Stimulated activated CD4-positive, alpha-beta T cell treated with anti-CD3 and anti-CD28 coated beads, Interleukin-12 subunit alpha, Interleukin-12 subunit beta, amount 100 ng/mL, for 4 hours (primary cell): ENCODE measurements at regions not wholly inside any gene's neighbourhood (a gene's known extent, or its start where the extent isn't known, plus 50 kb on each side); places are given as distances from the start of the nearest gene placed in this dataset.
"Not testable (repeated sequence)": the region's sequence is repeated elsewhere in the genome, so short reads cannot be mapped to it uniquely, and the experiment has no call there.

Source experiments
- DNase-seq: peaks from one replicate; pipeline ENCODE4 v3.0.0-alpha.2; 2020

GRCh38 chr15:70522323-70522966 is 240.9 kb downstream of the UACA start:
- no peak for DNase-seq

GRCh38 chr15:70521576-70522322 is 241.6 kb downstream of the UACA start:
- no peak for DNase-seq

GRCh38 chr15:70519616-70520015 is 243.7 kb downstream of the UACA start:
- DNase-seq: no peak

- no peak for DNase-seq
Observed at GRCh38 chr15:70519004-70519365, 244.4 kb downstream of the UACA start.

GRCh38 chr15:70518201-70519003 is 245.0 kb downstream of the UACA start:
- no peak for DNase-seq

GRCh38 chr15:70517194-70517590 is 246.2 kb downstream of the UACA start:
- DNase-seq: no peak

GRCh38 chr15:70516408-70517193 is 246.8 kb downstream of the UACA start:
- DNase-seq: no peak

- no peak for DNase-seq
Observed at GRCh38 chr15:70514251-70514650, 249.1 kb downstream of the UACA start.

GRCh38 chr15:70513819-70514218 is 249.5 kb downstream of the UACA start:
- DNase-seq: no peak

- DNase-seq: peak; percentile 39
Observed at GRCh38 chr15:70512772-70513362, 250.5 kb downstream of the UACA start.

- DNase-seq: not testable (repeated sequence)
Observed at GRCh38 chr15:70511972-70512587, 251.3 kb downstream of the UACA start.

GRCh38 chr15:70510433-70510832 is 252.9 kb downstream of the UACA start:
- DNase-seq: no peak

- DNase-seq: no peak
Observed at GRCh38 chr15:70509731-70510143, 253.6 kb downstream of the UACA start.

GRCh38 chr15:70509282-70509662 is 254.1 kb downstream of the UACA start:
- DNase-seq: no peak

GRCh38 chr15:70508561-70509281 is 254.6 kb downstream of the UACA start:
- DNase-seq: peak; percentile 43

- no peak for DNase-seq
Observed at GRCh38 chr15:70507772-70508371, 255.5 kb downstream of the UACA start.

GRCh38 chr15:70505936-70506912 is 257.1 kb downstream of the UACA start:
- DNase-seq: no peak

- DNase-seq: no peak
Observed at GRCh38 chr15:70505411-70505919, 257.9 kb downstream of the UACA start.

- no peak for DNase-seq
Observed at GRCh38 chr15:70504988-70505387, 258.4 kb downstream of the UACA start.
